CD14-positive monocyte (primary cell): ENCODE measurements at regions not wholly inside any gene's neighbourhood (a gene's known extent, or its start where the extent isn't known, plus 50 kb on each side); places are given as distances from the start of the nearest gene placed in this dataset.
A peak's percentile ranks its signal among the peaks of the same experiment; 100 is the strongest.

Source experiments
- DNase-seq, 3 donors: peaks; one replicate each; pipeline ENCODE4 v3.0.0-alpha.2; 2011 to 2022
- H2AFZ ChIP-seq: 2 replicates; pipeline ENCODE4 v1.6.0; 2012; ENCODE audit warnings: mild to moderate bottlenecking, low read depth, low read length, inconsistent platforms; ENCODE audit not compliant: insufficient read depth, poor library complexity, severe bottlenecking
- H3K27ac ChIP-seq, 2 donors: 1 replicate in 1 of 2; 2 replicates in 1 of 2; pipeline ENCODE4 v1.5.1; 2012 to 2013; ENCODE audit warnings: low read length in 2 of 2, control low read depth in 1 of 2, inconsistent platforms in 1 of 2, low read depth in 1 of 2, mild to moderate bottlenecking in 1 of 2
- H3K27me3 ChIP-seq, 2 donors: one replicate each; pipeline versions ENCODE4 v1.6.0 to v1.6.1; 2011 to 2013; ENCODE audit warnings: low read length in 2 of 2; ENCODE audit not compliant: control insufficient read depth in 2 of 2, insufficient read depth in 2 of 2
- H3K36me3 ChIP-seq, 2 donors: replicated peaks in 1 of 2; 1 replicate in 1 of 2; 2 replicates in 1 of 2; pipeline versions ENCODE4 v1.5.1 to v1.6.1; 2012 to 2013; ENCODE audit warnings: low read length in 2 of 2, control low read depth in 1 of 2, inconsistent platforms in 1 of 2, mild to moderate bottlenecking in 1 of 2; ENCODE audit not compliant: insufficient read depth in 2 of 2, control insufficient read depth in 1 of 2
- H3K4me1 ChIP-seq, 2 donors: 1 replicate in 1 of 2; 2 replicates in 1 of 2; pipeline versions ENCODE4 v1.5.1 to v1.6.1; 2012 to 2013; ENCODE audit warnings: low read length in 2 of 2, control low read depth in 1 of 2, inconsistent platforms in 1 of 2, mild to moderate bottlenecking in 1 of 2, moderate library complexity in 1 of 2; ENCODE audit not compliant: insufficient read depth in 2 of 2, control insufficient read depth in 1 of 2
- H3K4me2 ChIP-seq: replicated peaks from 2 replicates; pipeline ENCODE3; 2012; ENCODE audit warnings: low read length, moderate library complexity, mild to moderate bottlenecking; ENCODE audit not compliant: poor library complexity, severe bottlenecking; ENCODE audit errors: extremely low read depth
- H3K4me3 ChIP-seq, 3 experiments: fragments of 200-600 bp in 1 of 3; sonication (generic) in 1 of 3; replicated peaks in 1 of 3; 1 replicate in 2 of 3; 2 replicates in 1 of 3; pipeline ENCODE4 v1.5.1; 2011 to 2013; ENCODE audit warnings: low read length in 3 of 3, mild to moderate bottlenecking in 3 of 3, control low read depth in 2 of 3, low read depth in 2 of 3, inconsistent platforms in 1 of 3, moderate library complexity in 1 of 3
- H3K79me2 ChIP-seq: 2 replicates; pipeline ENCODE4 v1.6.0; 2012; ENCODE audit warnings: mild to moderate bottlenecking, control low read depth, inconsistent platforms, low read length, moderate library complexity; ENCODE audit not compliant: insufficient read depth
- H3K9ac ChIP-seq: 2 replicates; pipeline ENCODE4 v1.6.0; 2017; ENCODE audit warnings: low read length, mild to moderate bottlenecking; ENCODE audit not compliant: insufficient read depth, poor library complexity, severe bottlenecking
- H3K9me3 ChIP-seq, 2 donors: replicated peaks in 1 of 2; 1 replicate in 1 of 2; 2 replicates in 1 of 2; pipeline versions ENCODE4 v1.5.1 to v1.6.1; 2012 to 2013; ENCODE audit warnings: low read length in 2 of 2, control low read depth in 1 of 2; ENCODE audit not compliant: control insufficient read depth in 1 of 2, insufficient read depth in 1 of 2
- H4K20me1 ChIP-seq: 2 replicates; pipeline ENCODE4 v1.6.0; 2012; ENCODE audit warnings: mild to moderate bottlenecking, low read length, control low read depth, moderate library complexity; ENCODE audit not compliant: insufficient read depth
- H3K27ac Mint-ChIP-seq, 7 donors: one replicate each; pipeline ENCODE4 v1.8.0; 2020; ENCODE audit warnings: mild to moderate bottlenecking in 7 of 7, mixed read lengths in 7 of 7, moderate library complexity in 6 of 7, inconsistent platforms in 2 of 7
- H3K27me3 Mint-ChIP-seq, 3 donors: one replicate each; pipeline ENCODE4 v1.8.0; 2021 to 2022; ENCODE audit warnings: low read depth in 3 of 3, mild to moderate bottlenecking in 3 of 3, mixed read lengths in 3 of 3, moderate library complexity in 3 of 3, inconsistent platforms in 1 of 3
- H3K36me3 Mint-ChIP-seq, 2 donors: one replicate each; pipeline ENCODE4 v1.8.0; 2020; ENCODE audit warnings: mixed read lengths in 2 of 2, inconsistent platforms in 1 of 2, mild to moderate bottlenecking in 1 of 2
- H3K4me1 Mint-ChIP-seq: one replicate; pipeline ENCODE4 v1.8.0; 2020; ENCODE audit warnings: mild to moderate bottlenecking, mixed read lengths
- H3K4me3 Mint-ChIP-seq, 2 donors: one replicate each; pipeline ENCODE4 v1.8.0; 2020; ENCODE audit warnings: mild to moderate bottlenecking in 2 of 2, mixed read lengths in 2 of 2, moderate library complexity in 1 of 2
- H3K9me3 Mint-ChIP-seq, 7 donors: one replicate each; pipeline ENCODE4 v1.8.0; 2020 to 2022; ENCODE audit warnings: mixed read lengths in 7 of 7, mild to moderate bottlenecking in 6 of 7, moderate library complexity in 6 of 7, inconsistent platforms in 2 of 7
- CTCF ChIP-seq: fragments of 200-600 bp; IDR thresholded peaks from one replicate; pipeline ENCODE4 v1.8.0; 2022; ENCODE audit warnings: antibody characterized with exemption, mild to moderate bottlenecking
- WGBS: methylation state at CpG from one replicate; pipeline ENCODE4 v1.1.5; 2013; ENCODE audit warnings: missing lambda C conversion rate; ENCODE audit not compliant: insufficient coverage; 5-methylcytosine and 5-hydroxymethylcytosine counted together
- intact Hi-C, 2 donors: fragments of 100-400 bp; cut with micrococcal nuclease; formaldehyde crosslinking; loops; one replicate each; pipeline versions ENCODE4 v1.15.0 to v1.15.1; 2023

- no peaks in the 10 kb centered on the region for H3K4me1 Mint-ChIP-seq
- Histone ChIP-seq H3K4me1 (no peaks in the 10 kb centered on the region), H3K36me3 (no peaks in the 10 kb centered on the region), H4K20me1 (no peaks in the 10 kb centered on the region), H3K9ac (no peak overlapping the region), H3K27me3 (no peaks in the 10 kb centered on the region), H2AFZ (no peak overlapping the region), H3K27ac (no peak overlapping the region), H3K79me2 (no peaks in the 10 kb centered on the region), H3K4me2 (no peak overlapping the region), H3K4me3 (no peak overlapping the region), H3K9me3 (peaks cover 7 to 8% of the 10 kb centered on the region in 2 donors)
- no peaks in the 10 kb centered on the region for H3K27me3 Mint-ChIP-seq
- no peak for TF ChIP-seq CTCF
- peak overlapping the region in 1 of 7 donors; percentile 5 for H3K27ac Mint-ChIP-seq
- no peak for DNase-seq
- peaks cover 5 to 16% (median 7%) of the 10 kb centered on the region in 7 donors for H3K9me3 Mint-ChIP-seq
- H3K4me3 Mint-ChIP-seq: no peak overlapping the region
- 89% methylated on average over 3 of the region's 4 CpGs for WGBS
- H3K36me3 Mint-ChIP-seq: no peaks in the 10 kb centered on the region
- intact Hi-C loops: no loop called here
Measured at GRCh38 chr11:105448703-105449079, 161.2 kb upstream of the GRIA4 start.

- Mint-ChIP-seq H3K27ac (peak overlapping the region in 1 of 7 donors; percentile 33), H3K4me3 (peak overlapping the region in 1 of 2 donors; percentile 7), H3K4me1 (no peaks in the 10 kb centered on the region), H3K9me3 (peaks cover 6 to 22% (median 8%) of the 10 kb centered on the region in 7 donors), H3K36me3 (no peaks in the 10 kb centered on the region), H3K27me3 (no peaks in the 10 kb centered on the region)
- H3K9me3 ChIP-seq: peaks cover 11 to 13% of the 10 kb centered on the region in 2 donors
- H3K4me1 ChIP-seq: no peaks in the 10 kb centered on the region
- H3K36me3 ChIP-seq: no peaks in the 10 kb centered on the region
- intact Hi-C loops: no loop called here
- no CpG with 5 or more reads among the region's 1 CpG for WGBS
- H3K27me3 ChIP-seq: no peaks in the 10 kb centered on the region
- no peaks in the 10 kb centered on the region for H3K79me2 ChIP-seq
- no peak overlapping the region for H2AFZ ChIP-seq
- no peak overlapping the region for H3K27ac ChIP-seq
- no peak overlapping the region for H3K4me2 ChIP-seq
- H4K20me1 ChIP-seq: no peaks in the 10 kb centered on the region
- no peak for TF ChIP-seq CTCF
- H3K4me3 ChIP-seq: no peak overlapping the region
- no peak for DNase-seq
- no peak overlapping the region for H3K9ac ChIP-seq
Measured at GRCh38 chr11:105447936-105448702, 161.8 kb upstream of the GRIA4 start.
